HCT116 (cell line): ENCODE measurements at regions not wholly inside any gene's neighbourhood (a gene's known extent, or its start where the extent isn't known, plus 50 kb on each side); places are given as distances from the start of the nearest gene placed in this dataset.

Source experiments
- ATAC-seq: fragments of 200-7000 bp; cut with Tn5 transposase; 2 replicates; pipeline ENCODE4 v1.9.1; 2020; ENCODE audit warnings: mild to moderate bottlenecking, moderate library complexity
- BruUV-seq: library from RNA; stranded (reverse); fragments of 400-500 nt; replicated peaks from 2 replicates; lab custom pipeline; 2021; lab: Mats Ljungman, UMichigan
- CTCF ChIA-PET: fragments of 300-600 bp; sonication (Branson Sonifier 250); formaldehyde crosslinking; loops from one replicate; lab custom pipeline; 2021; ENCODE audit warnings: antibody characterized with exemption; lab: Charles Lee
- POLR2A ChIA-PET: fragments of 300-600, 350-600 bp; sonication (Branson Sonifier 250); formaldehyde crosslinking; loops from one replicate; lab custom pipeline; 2021; ENCODE audit warnings: antibody characterized with exemption; lab: Charles Lee
- RAD21 ChIA-PET, 2 experiments: fragments of 300-600 bp; sonication (Branson Sonifier 250); formaldehyde crosslinking; loops; one replicate each; lab custom pipeline; 2023; ENCODE audit warnings: low total read pairs in 2 of 2; ENCODE audit not compliant: uncharacterized antibody in 2 of 2, unreplicated experiment in 2 of 2, low non-redundant PET in 1 of 2; lab: Charles Lee
- DNase-seq: peaks from one replicate; pipeline ENCODE4 v3.0.0-alpha.2; 2010; ENCODE audit warnings: low read depth, low spot score
- H2AFZ ChIP-seq: fragments of 200-600 bp; shearing (Covaris generic), sonication (generic); 2 replicates; pipeline ENCODE4 v1.6.1; 2017; ENCODE audit warnings: low read depth, mixed run types, mixed read lengths, antibody characterized with exemption, low read length; ENCODE audit not compliant: poor library complexity, severe bottlenecking
- H3K27ac ChIP-seq: 2 replicates; pipeline ENCODE4 v1.5.1; 2012; ENCODE audit warnings: low read depth, low read length
- H3K27me3 ChIP-seq: fragments of 200-600 bp; sonication (generic); 2 replicates; pipeline ENCODE4 v1.6.1; 2016; ENCODE audit warnings: mixed run types, low read length, mixed read lengths; ENCODE audit not compliant: insufficient read depth
- H3K36me3 ChIP-seq, 2 experiments: fragments of 200-500 bp in 1 of 2; fragments of 200-600 bp in 1 of 2; sonication (Bioruptor generic) in 1 of 2; sonication (generic) in 1 of 2; 2 replicates each; pipeline versions ENCODE4 v1.5.1 to v1.6.1; 2014 to 2016; ENCODE audit warnings: low read length in 2 of 2, inconsistent platforms in 1 of 2, mixed read lengths in 1 of 2, mixed run types in 1 of 2; ENCODE audit not compliant: insufficient read depth in 2 of 2, control insufficient read depth in 1 of 2
- H3K4me1 ChIP-seq, 2 experiments: fragments of 200-600 bp in 1 of 2; sonication (generic) in 1 of 2; 2 replicates each; pipeline versions ENCODE4 v1.5.1 to v1.6.1; 2012 to 2017; ENCODE audit warnings: low read length in 2 of 2, inconsistent platforms in 1 of 2, mild to moderate bottlenecking in 1 of 2, mixed read lengths in 1 of 2, mixed run types in 1 of 2, moderate library complexity in 1 of 2; ENCODE audit not compliant: insufficient read depth in 2 of 2, control insufficient read depth in 1 of 2
- H3K4me2 ChIP-seq: fragments of 200-600 bp; sonication (generic); 2 replicates; pipeline ENCODE4 v1.6.1; 2017; ENCODE audit warnings: mixed run types, low read length, mixed read lengths
- H3K4me3 ChIP-seq, 2 experiments: fragments of 200-600 bp in 1 of 2; sonication (generic) in 1 of 2; replicated peaks in 1 of 2; 2 replicates each; pipeline ENCODE4 v1.5.1; 2011 to 2016; ENCODE audit warnings: low read length in 2 of 2, control low read depth in 1 of 2, low read depth in 1 of 2, mild to moderate bottlenecking in 1 of 2, mixed read lengths in 1 of 2, mixed run types in 1 of 2
- H3K79me2 ChIP-seq: fragments of 200-600 bp; sonication (generic); 2 replicates; pipeline ENCODE4 v1.6.1; 2017; ENCODE audit warnings: mild to moderate bottlenecking, mixed run types, low read length, moderate library complexity, mixed read lengths; ENCODE audit not compliant: insufficient read depth
- H3K9ac ChIP-seq: fragments of 200-600 bp; sonication (generic); 2 replicates; pipeline ENCODE4 v1.6.1; 2016; ENCODE audit warnings: low read length, mixed read lengths
- H3K9me2 ChIP-seq: fragments of 200-600 bp; sonication (generic), shearing (Covaris generic); 2 replicates; pipeline ENCODE4 v1.6.1; 2017; ENCODE audit warnings: mixed run types, mild to moderate bottlenecking, moderate library complexity; ENCODE audit not compliant: insufficient read depth
- H3K9me3 ChIP-seq, 2 experiments: fragments of 200-500 bp in 1 of 2; fragments of 200-600 bp in 1 of 2; sonication (Bioruptor generic) in 1 of 2; sonication (generic) in 1 of 2; 2 replicates each; pipeline ENCODE4 v1.6.1; 2014 to 2017; ENCODE audit warnings: low read length in 2 of 2, mixed read lengths in 2 of 2, inconsistent platforms in 1 of 2, low read depth in 1 of 2, mild to moderate bottlenecking in 1 of 2, mixed run types in 1 of 2, moderate library complexity in 1 of 2; ENCODE audit not compliant: control insufficient read depth in 1 of 2, insufficient read depth in 1 of 2
- H4K20me1 ChIP-seq: fragments of 200-600 bp; sonication (generic), shearing (Covaris generic); 2 replicates; pipeline ENCODE4 v1.6.1; 2017; ENCODE audit warnings: mixed run types, mild to moderate bottlenecking, moderate library complexity; ENCODE audit not compliant: insufficient read depth
- CBX3 ChIP-seq: IDR thresholded peaks from 2 replicates; pipeline ENCODE4 v1.6.1; 2012; ENCODE audit warnings: low read depth
- CEBPB ChIP-seq: IDR thresholded peaks from 2 replicates; pipeline ENCODE4 v1.6.1; 2012; ENCODE audit warnings: low read depth
- ELF1 ChIP-seq: IDR thresholded peaks from 2 replicates; pipeline ENCODE4 v1.6.1; 2012; ENCODE audit warnings: low read depth, borderline replicate concordance
- EZH2 ChIP-seq: fragments of 200-600 bp; sonication (generic); IDR thresholded peaks from 2 replicates; pipeline ENCODE4 v1.6.1; 2017; ENCODE audit warnings: antibody characterized with exemption, mixed run types
- JUND ChIP-seq: IDR thresholded peaks from 2 replicates; pipeline ENCODE4 v1.6.1; 2012
- POLR2A ChIP-seq: IDR thresholded peaks from 2 replicates; pipeline ENCODE4 v1.7.0; 2011; ENCODE audit warnings: borderline replicate concordance; ENCODE audit not compliant: insufficient read depth, insufficient read length; ENCODE audit errors: extremely low read depth
- POLR2AphosphoS5 ChIP-seq: IDR thresholded peaks from 2 replicates; pipeline ENCODE4 v1.6.1; 2011; ENCODE audit warnings: mild to moderate bottlenecking, low read depth, low read length, moderate library complexity
- RAD21 ChIP-seq: IDR thresholded peaks from 2 replicates; pipeline ENCODE4 v1.6.1; 2012; ENCODE audit warnings: low read depth, mild to moderate bottlenecking
- SIN3A ChIP-seq: IDR thresholded peaks from 2 replicates; pipeline ENCODE4 v1.6.1; 2012; ENCODE audit warnings: low read depth
- TCF7L2 ChIP-seq: IDR thresholded peaks from 2 replicates; pipeline ENCODE4 v1.7.0; 2011; ENCODE audit warnings: borderline replicate concordance, inconsistent platforms; ENCODE audit not compliant: insufficient read depth, insufficient read length; ENCODE audit errors: extremely low read depth
- ZFX ChIP-seq: fragments of 450-650 bp; IDR thresholded peaks from 2 replicates; pipeline ENCODE4 v1.6.1; 2017
- ZNF274 ChIP-seq: fragments of 200-500 bp; sonication (Bioruptor generic); IDR thresholded peaks from 2 replicates; pipeline ENCODE4 v1.6.1; 2014; ENCODE audit warnings: mild to moderate bottlenecking, low read depth, low read length, inconsistent platforms
- intact Hi-C: fragments of 100-400 bp; cut with micrococcal nuclease; formaldehyde crosslinking; loops from 2 replicates; pipeline ENCODE4 v1.10.0; 2022
- TF ChIP-seq, protein P1 (sequence below): IDR thresholded peaks from 2 replicates; pipeline ENCODE4 v1.6.1; 2012; ENCODE audit warnings: low read depth
- TF ChIP-seq, protein P2 (sequence below): IDR thresholded peaks from 2 replicates; pipeline ENCODE4 v1.6.1; 2011; ENCODE audit warnings: mild to moderate bottlenecking, low read length, moderate library complexity; ENCODE audit not compliant: insufficient replicate concordance; ENCODE audit errors: extremely low read depth
- TF ChIP-seq, protein P3 (sequence below): IDR thresholded peaks from 2 replicates; pipeline ENCODE4 v1.6.1; 2012

DNA sequence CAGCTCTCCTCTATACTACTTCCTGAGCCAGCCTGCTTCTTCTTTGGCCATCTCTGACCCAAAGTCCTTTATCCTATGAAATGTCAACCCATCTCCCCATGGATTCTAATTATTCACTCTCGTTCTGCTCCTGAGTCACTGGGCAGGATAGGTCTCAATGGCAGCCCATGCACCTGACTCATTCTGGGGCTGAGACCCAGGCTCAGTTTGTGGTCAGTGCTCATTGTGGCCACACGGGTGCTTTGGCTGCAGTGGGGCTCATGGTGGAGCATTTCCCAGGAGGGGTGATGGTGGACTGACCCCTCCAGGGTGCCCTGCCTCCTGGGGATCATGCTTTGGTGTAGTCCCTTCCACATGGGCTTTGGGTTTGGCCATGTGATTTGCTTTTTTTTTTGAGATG, 154.8 kb upstream of the WSCD1 start:
- no peak for DNase-seq
- Histone ChIP-seq H3K27ac (no peak overlapping the region), H3K9me3 (no peaks in the 10 kb centered on the region), H2AFZ (no peak overlapping the region), H3K9ac (no peak overlapping the region), H3K4me3 (no peak overlapping the region), H3K36me3 (no peaks in the 10 kb centered on the region), H3K9me2 (no peaks in the 10 kb centered on the region), H3K4me1 (no peaks in the 10 kb centered on the region), H3K79me2 (no peaks in the 10 kb centered on the region), H3K4me2 (no peak overlapping the region), H3K27me3 (peaks cover 34% of the 10 kb centered on the region), H4K20me1 (no peaks in the 10 kb centered on the region)
- BruUV-seq, result no TSS peak
- ChIA-PET POLR2A (no interaction called here), CTCF (no interaction called here), RAD21 (no interaction called here)
- intact Hi-C loops, result loop anchor here (5.0 kb wide), 1 partner anchor 643 kb away; no protein-coding TSS in a partner anchor
- ATAC-seq, result no peak
- no peak for TF ChIP-seq ZNF274
- TF ChIP-seq, protein P1, sequence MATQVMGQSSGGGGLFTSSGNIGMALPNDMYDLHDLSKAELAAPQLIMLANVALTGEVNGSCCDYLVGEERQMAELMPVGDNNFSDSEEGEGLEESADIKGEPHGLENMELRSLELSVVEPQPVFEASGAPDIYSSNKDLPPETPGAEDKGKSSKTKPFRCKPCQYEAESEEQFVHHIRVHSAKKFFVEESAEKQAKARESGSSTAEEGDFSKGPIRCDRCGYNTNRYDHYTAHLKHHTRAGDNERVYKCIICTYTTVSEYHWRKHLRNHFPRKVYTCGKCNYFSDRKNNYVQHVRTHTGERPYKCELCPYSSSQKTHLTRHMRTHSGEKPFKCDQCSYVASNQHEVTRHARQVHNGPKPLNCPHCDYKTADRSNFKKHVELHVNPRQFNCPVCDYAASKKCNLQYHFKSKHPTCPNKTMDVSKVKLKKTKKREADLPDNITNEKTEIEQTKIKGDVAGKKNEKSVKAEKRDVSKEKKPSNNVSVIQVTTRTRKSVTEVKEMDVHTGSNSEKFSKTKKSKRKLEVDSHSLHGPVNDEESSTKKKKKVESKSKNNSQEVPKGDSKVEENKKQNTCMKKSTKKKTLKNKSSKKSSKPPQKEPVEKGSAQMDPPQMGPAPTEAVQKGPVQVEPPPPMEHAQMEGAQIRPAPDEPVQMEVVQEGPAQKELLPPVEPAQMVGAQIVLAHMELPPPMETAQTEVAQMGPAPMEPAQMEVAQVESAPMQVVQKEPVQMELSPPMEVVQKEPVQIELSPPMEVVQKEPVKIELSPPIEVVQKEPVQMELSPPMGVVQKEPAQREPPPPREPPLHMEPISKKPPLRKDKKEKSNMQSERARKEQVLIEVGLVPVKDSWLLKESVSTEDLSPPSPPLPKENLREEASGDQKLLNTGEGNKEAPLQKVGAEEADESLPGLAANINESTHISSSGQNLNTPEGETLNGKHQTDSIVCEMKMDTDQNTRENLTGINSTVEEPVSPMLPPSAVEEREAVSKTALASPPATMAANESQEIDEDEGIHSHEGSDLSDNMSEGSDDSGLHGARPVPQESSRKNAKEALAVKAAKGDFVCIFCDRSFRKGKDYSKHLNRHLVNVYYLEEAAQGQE, result no peak
- no peak for TF ChIP-seq CBX3
- no peak for TF ChIP-seq ELF1
- TF ChIP-seq, protein P2, sequence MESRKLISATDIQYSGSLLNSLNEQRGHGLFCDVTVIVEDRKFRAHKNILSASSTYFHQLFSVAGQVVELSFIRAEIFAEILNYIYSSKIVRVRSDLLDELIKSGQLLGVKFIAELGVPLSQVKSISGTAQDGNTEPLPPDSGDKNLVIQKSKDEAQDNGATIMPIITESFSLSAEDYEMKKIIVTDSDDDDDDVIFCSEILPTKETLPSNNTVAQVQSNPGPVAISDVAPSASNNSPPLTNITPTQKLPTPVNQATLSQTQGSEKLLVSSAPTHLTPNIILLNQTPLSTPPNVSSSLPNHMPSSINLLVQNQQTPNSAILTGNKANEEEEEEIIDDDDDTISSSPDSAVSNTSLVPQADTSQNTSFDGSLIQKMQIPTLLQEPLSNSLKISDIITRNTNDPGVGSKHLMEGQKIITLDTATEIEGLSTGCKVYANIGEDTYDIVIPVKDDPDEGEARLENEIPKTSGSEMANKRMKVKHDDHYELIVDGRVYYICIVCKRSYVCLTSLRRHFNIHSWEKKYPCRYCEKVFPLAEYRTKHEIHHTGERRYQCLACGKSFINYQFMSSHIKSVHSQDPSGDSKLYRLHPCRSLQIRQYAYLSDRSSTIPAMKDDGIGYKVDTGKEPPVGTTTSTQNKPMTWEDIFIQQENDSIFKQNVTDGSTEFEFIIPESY, result no peak
- TF ChIP-seq SIN3A, result no peak
- TF ChIP-seq POLR2AphosphoS5, result no peak
- no peak for TF ChIP-seq POLR2A
- no peak for TF ChIP-seq ZFX
- no peak for TF ChIP-seq EZH2
- TF ChIP-seq, protein P3, sequence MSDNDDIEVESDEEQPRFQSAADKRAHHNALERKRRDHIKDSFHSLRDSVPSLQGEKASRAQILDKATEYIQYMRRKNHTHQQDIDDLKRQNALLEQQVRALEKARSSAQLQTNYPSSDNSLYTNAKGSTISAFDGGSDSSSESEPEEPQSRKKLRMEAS, result no peak
- TF ChIP-seq JUND, result no peak
- TF ChIP-seq RAD21, result no peak
- no peak for TF ChIP-seq CEBPB
- no peak for TF ChIP-seq TCF7L2
